Panc1 (cell line): ENCODE measurements at regions not wholly inside any gene's neighbourhood (a gene's known extent, or its start where the extent isn't known, plus 50 kb on each side); places are given as distances from the start of the nearest gene placed in this dataset.

Experiments
- ATAC-seq: fragments of 200-7000 bp; cut with Tn5 transposase; 2 replicates; pipeline ENCODE4 v1.9.1; 2020; ENCODE audit warnings: mild to moderate bottlenecking, moderate library complexity
- BruUV-seq: library from RNA; stranded (reverse); fragments of 400-500 nt; replicated peaks from 2 replicates; lab custom pipeline; 2021; lab: Mats Ljungman, UMichigan
- CTCF ChIA-PET: fragments of 300-600 bp; sonication (Branson Sonifier 250); formaldehyde crosslinking; loops from one replicate; lab custom pipeline; 2022; ENCODE audit warnings: antibody characterized with exemption; lab: Charles Lee
- POLR2A ChIA-PET: fragments of 300-600 bp; sonication (Branson Sonifier 250); formaldehyde crosslinking; loops from one replicate; lab custom pipeline; 2022; ENCODE audit warnings: antibody characterized with exemption; lab: Charles Lee
- DNase-seq: peaks from one replicate; pipeline ENCODE4 v3.0.0-alpha.2; 2010; ENCODE audit warnings: low read depth, low spot score
- H3K27ac ChIP-seq: 2 replicates; pipeline ENCODE4 v1.5.1; 2011; ENCODE audit warnings: mild to moderate bottlenecking, low read length, inconsistent platforms
- H3K27me3 ChIP-seq: fragments of 200-500 bp; sonication (Bioruptor generic); 2 replicates; pipeline ENCODE4 v1.6.0; 2014; ENCODE audit warnings: low read length, inconsistent platforms; ENCODE audit not compliant: control insufficient read depth, insufficient read depth
- H3K36me3 ChIP-seq: fragments of 200-500 bp; sonication (Bioruptor generic); 2 replicates; pipeline ENCODE4 v1.5.1; 2014; ENCODE audit warnings: inconsistent platforms, mild to moderate bottlenecking, low read length, moderate library complexity; ENCODE audit not compliant: control insufficient read depth, insufficient read depth
- H3K4me1 ChIP-seq: 2 replicates; pipeline ENCODE4 v1.5.1; 2011; ENCODE audit warnings: inconsistent platforms, mild to moderate bottlenecking, low read length, moderate library complexity; ENCODE audit not compliant: control insufficient read depth, insufficient read depth
- H3K4me3 ChIP-seq, 2 experiments: 2 replicates each; pipeline ENCODE4 v1.5.1; 2011 to 2012; ENCODE audit warnings: low read depth in 2 of 2, low read length in 2 of 2, mild to moderate bottlenecking in 2 of 2, inconsistent platforms in 1 of 2, moderate library complexity in 1 of 2
- H3K9me3 ChIP-seq: fragments of 200-500 bp; sonication (Bioruptor generic); 2 replicates; pipeline ENCODE4 v1.5.1; 2014; ENCODE audit warnings: low read depth, mild to moderate bottlenecking, inconsistent platforms, low read length, moderate library complexity; ENCODE audit not compliant: control insufficient read depth, insufficient read depth
- CTCF ChIP-seq: fragments of 450-650 bp; IDR thresholded peaks from 2 replicates; pipeline ENCODE4 v1.5.1; 2017; ENCODE audit warnings: mild to moderate bottlenecking
- POLR2AphosphoS5 ChIP-seq: IDR thresholded peaks from 2 replicates; pipeline ENCODE4 v1.6.1; 2012; ENCODE audit warnings: mild to moderate bottlenecking, low read depth, low read length, moderate library complexity
- REST ChIP-seq, 2 experiments: IDR thresholded peaks; 2 replicates each; pipeline ENCODE4 v1.6.1; 2011 to 2012; ENCODE audit warnings: low read depth in 2 of 2, control low read depth in 1 of 2, low read length in 1 of 2, mild to moderate bottlenecking in 1 of 2, moderate library complexity in 1 of 2; ENCODE audit not compliant: insufficient read depth in 1 of 2
- SIN3A ChIP-seq: IDR thresholded peaks from 2 replicates; pipeline ENCODE4 v1.6.1; 2012; ENCODE audit warnings: low read depth, mild to moderate bottlenecking, low read length, moderate library complexity, borderline replicate concordance; ENCODE audit not compliant: insufficient read depth
- TCF7L2 ChIP-seq: IDR thresholded peaks from 2 replicates; pipeline ENCODE4 v1.6.1; 2011; ENCODE audit warnings: mild to moderate bottlenecking, low read depth, low read length, inconsistent platforms
- in situ Hi-C: cut with HindIII; loops from 2 replicates; pipeline ENCODE4 v1.10.0; 2016; ENCODE audit warnings: low sequenced_read_pairs, low pct_unique_long_range_greater_than_20kb
- intact Hi-C: fragments of 100-400 bp; cut with micrococcal nuclease; formaldehyde crosslinking; loops from one replicate; pipeline ENCODE4 v1.10.0; 2022; ENCODE audit not compliant: unreplicated experiment

DNA sequence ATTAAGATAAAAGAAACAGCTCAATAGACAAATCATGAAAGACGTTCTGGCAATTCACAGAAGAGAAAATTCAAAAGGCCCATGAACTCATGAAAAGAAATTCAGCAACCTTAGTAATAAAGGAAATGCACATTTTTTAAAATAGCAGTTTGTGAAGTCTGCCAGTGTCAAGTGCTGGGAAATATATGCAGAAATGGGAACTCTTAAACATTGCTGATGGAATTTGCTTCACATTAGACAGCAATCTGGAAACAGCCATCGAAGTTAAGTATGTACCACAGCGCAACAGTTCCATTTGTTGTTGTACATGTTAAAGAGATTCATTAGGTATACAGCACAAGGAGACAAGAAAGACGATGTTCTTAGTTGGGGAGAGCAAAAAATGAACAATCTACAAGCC, 319.4 kb upstream of the SALL1 start:
- intact Hi-C loops (no loop called here), in situ Hi-C loops (no loop called here)
- Histone ChIP-seq H3K27ac (no peak overlapping the region), H3K36me3 (no peaks in the 10 kb centered on the region), H3K4me3 (no peak overlapping the region), H3K27me3 (no peaks in the 10 kb centered on the region), H3K9me3 (no peaks in the 10 kb centered on the region), H3K4me1 (no peaks in the 10 kb centered on the region)
- no peak for TF ChIP-seq SIN3A
- no peak for TF ChIP-seq CTCF
- no peak for TF ChIP-seq POLR2AphosphoS5
- TF ChIP-seq TCF7L2: no peak
- TF ChIP-seq REST (IDR thresholded peaks at IDR 0.05; ENCODE audit: insufficient read depth in 1 of 2, low read depth in 2 of 2, low read length in 1 of 2): no peak
- ATAC-seq (no peak), DNase-seq (no peak)
- ChIA-PET CTCF (no interaction called here), POLR2A (no interaction called here)
- no TSS peak for BruUV-seq

GRCh38 chr16:51464996-51465395, 313.9 kb upstream of the SALL1 start:
- DNase-seq (no peak), ATAC-seq (no peak)
- in situ Hi-C loops (no loop called here), intact Hi-C loops (no loop called here)
- CTCF ChIA-PET: no interaction called here
- Histone ChIP-seq H3K27ac (no peak overlapping the region), H3K36me3 (no peaks in the 10 kb centered on the region), H3K4me3 (no peak overlapping the region), H3K27me3 (no peaks in the 10 kb centered on the region), H3K9me3 (no peaks in the 10 kb centered on the region), H3K4me1 (no peaks in the 10 kb centered on the region)
- TF ChIP-seq POLR2AphosphoS5 (no peak), SIN3A (no peak), REST (IDR thresholded peaks at IDR 0.05; ENCODE audit: insufficient read depth in 1 of 2, low read depth in 2 of 2, low read length in 1 of 2) (no peak), TCF7L2 (no peak), CTCF (no peak)
- BruUV-seq: no TSS peak
- POLR2A ChIA-PET: no interaction called here
